Endothelial cell of umbilical vein (primary cell): ENCODE measurements at regions not wholly inside any gene's neighbourhood (a gene's known extent, or its start where the extent isn't known, plus 50 kb on each side); places are given as distances from the start of the nearest gene placed in this dataset.

Experiments used
- BruUV-seq: library from RNA; stranded (reverse); fragments of 400-500 nt; replicated peaks from 2 replicates; lab custom pipeline; 2021; lab: Mats Ljungman, UMichigan
- CTCF ChIA-PET: fragments of 300-600, 350-600 bp; sonication (Branson Sonifier 250); formaldehyde crosslinking; loops from one replicate; lab custom pipeline; 2021; ENCODE audit warnings: antibody characterized with exemption, inconsistent platforms; lab: Charles Lee
- POLR2A ChIA-PET: fragments of 300-600, 350-600 bp; sonication (Branson Sonifier 250); formaldehyde crosslinking; loops from one replicate; lab custom pipeline; 2021; ENCODE audit warnings: antibody characterized with exemption, inconsistent platforms; lab: Charles Lee
- DNase-seq: peaks from one replicate; pipeline ENCODE4 v3.0.0-alpha.2; 2011; ENCODE audit warnings: low read depth, low spot score
- FAIRE-seq: peaks from 2 replicates; lab custom pipeline; 2011; peaks lifted over from hg19 to GRCh38; lab: Jason Lieb, UNC
- H2AFZ ChIP-seq: 2 replicates; pipeline ENCODE4 v1.6.0; 2012; ENCODE audit warnings: low read depth, low read length, control low read depth, inconsistent platforms
- H3K27ac ChIP-seq: 2 replicates; pipeline ENCODE4 v1.5.1; 2011; ENCODE audit warnings: low read depth, mild to moderate bottlenecking, control low read depth, low read length, moderate library complexity; ENCODE audit not compliant: insufficient read depth
- H3K27me3 ChIP-seq, 2 experiments: 2 replicates each; pipeline versions ENCODE4 v1.6.0 to v1.6.1; 2011; ENCODE audit warnings: low read length in 2 of 2, mixed read lengths in 1 of 2; ENCODE audit not compliant: control insufficient read depth in 2 of 2, insufficient read depth in 2 of 2
- H3K36me3 ChIP-seq, 2 experiments: 2 replicates in 1 of 2; 3 replicates in 1 of 2; pipeline ENCODE4 v1.5.1; 2011; ENCODE audit warnings: low read length in 2 of 2, mild to moderate bottlenecking in 1 of 2, moderate library complexity in 1 of 2; ENCODE audit not compliant: control insufficient read depth in 2 of 2, insufficient read depth in 2 of 2; ENCODE audit errors: extremely low read depth in 1 of 2
- H3K4me1 ChIP-seq: 3 replicates; pipeline ENCODE4 v1.5.1; 2011; ENCODE audit warnings: mild to moderate bottlenecking, low read length; ENCODE audit not compliant: control insufficient read depth, insufficient read depth; ENCODE audit errors: extremely low read depth
- H3K4me2 ChIP-seq: 2 replicates; pipeline ENCODE4 v1.6.1; 2011; ENCODE audit warnings: low read length, control low read depth, mixed read lengths; ENCODE audit not compliant: insufficient read depth
- H3K4me3 ChIP-seq, 3 experiments: fragments of 200-600 bp in 1 of 3; sonication (generic), shearing (Covaris generic) in 1 of 3; replicated peaks in 1 of 3; 2 replicates each; pipeline ENCODE4 v1.5.1; 2011 to 2016; ENCODE audit warnings: control low read depth in 3 of 3, low read length in 3 of 3, mild to moderate bottlenecking in 2 of 3, inconsistent platforms in 1 of 3, low read depth in 1 of 3, moderate library complexity in 1 of 3; ENCODE audit not compliant: insufficient read depth in 1 of 3
- H3K79me2 ChIP-seq: 2 replicates; pipeline ENCODE4 v1.6.0; 2012; ENCODE audit warnings: low read length, inconsistent platforms; ENCODE audit not compliant: control insufficient read depth, insufficient read depth
- H3K9ac ChIP-seq: replicated peaks from 2 replicates; pipeline ENCODE3; 2011; ENCODE audit warnings: low read length, control low read depth; ENCODE audit not compliant: insufficient read depth; ENCODE audit errors: extremely low read depth
- H3K9me1 ChIP-seq: replicated peaks from 3 replicates; pipeline ENCODE4 v1.6.0; 2011; ENCODE audit warnings: mild to moderate bottlenecking, low read length; ENCODE audit not compliant: control insufficient read depth, insufficient read depth; ENCODE audit errors: extremely low read depth
- H3K9me3 ChIP-seq: replicated peaks from 2 replicates; pipeline ENCODE4 v1.5.1; 2012; ENCODE audit warnings: low read length, inconsistent platforms; ENCODE audit not compliant: control insufficient read depth, insufficient read depth
- H4K20me1 ChIP-seq: replicated peaks from 2 replicates; pipeline ENCODE3; 2011; ENCODE audit warnings: mild to moderate bottlenecking, low read length; ENCODE audit not compliant: control insufficient read depth, insufficient read depth; ENCODE audit errors: extremely low read depth
- EZH2 ChIP-seq: IDR thresholded peaks from 2 replicates; pipeline ENCODE4 v1.6.1; 2012; ENCODE audit warnings: borderline replicate concordance, low read depth, mild to moderate bottlenecking, moderate library complexity, low read length, inconsistent platforms; ENCODE audit not compliant: severe bottlenecking
- FOS ChIP-seq: IDR thresholded peaks from 2 replicates; pipeline ENCODE4 v1.6.1; 2011; ENCODE audit warnings: mild to moderate bottlenecking, low read length, moderate library complexity, borderline replicate concordance; ENCODE audit not compliant: insufficient read depth
- GATA2 ChIP-seq: IDR thresholded peaks from 2 replicates; pipeline ENCODE4 v1.7.0; 2011; ENCODE audit warnings: low read depth, mild to moderate bottlenecking, moderate library complexity, mixed read lengths, low read length; ENCODE audit not compliant: insufficient read length, insufficient read depth
- JUN ChIP-seq: IDR thresholded peaks from 2 replicates; pipeline ENCODE4 v1.6.1; 2011; ENCODE audit warnings: borderline replicate concordance, low read depth; ENCODE audit not compliant: insufficient read length, insufficient read depth
- MYC ChIP-seq: IDR thresholded peaks from one replicate; pipeline ENCODE4 v1.6.1; 2011; ENCODE audit warnings: mild to moderate bottlenecking, low read depth, low read length
- POLR2A ChIP-seq: IDR thresholded peaks from 2 replicates; pipeline ENCODE4 v1.6.1; 2012; ENCODE audit warnings: low read depth, mild to moderate bottlenecking, control low read depth, low read length
- POLR2AphosphoS5 ChIP-seq: IDR thresholded peaks from 2 replicates; pipeline ENCODE4 v1.6.1; 2012; ENCODE audit warnings: low read depth, mild to moderate bottlenecking, control low read depth, low read length, moderate library complexity; ENCODE audit not compliant: insufficient read depth
- dilution Hi-C: fragments of 300-500 bp; cut with MboI; formaldehyde crosslinking; loops from one replicate; pipeline ENCODE4 v1.15.0; 2019; ENCODE audit warnings: low sequenced_read_pairs; ENCODE audit not compliant: extremely low pct_ligation_motif_present
- intact Hi-C: fragments of 100-400 bp; cut with micrococcal nuclease; formaldehyde crosslinking; loops from one replicate; pipeline ENCODE4 v1.10.0; 2022
- TF ChIP-seq, protein P1 (sequence below): IDR thresholded peaks from 2 replicates; pipeline ENCODE4 v1.6.1; 2011; ENCODE audit not compliant: insufficient read depth, insufficient read length
- TF ChIP-seq, protein P2 (sequence below), 2 donors: IDR thresholded peaks; 1 replicate in 1 of 2; 2 replicates in 1 of 2; pipeline ENCODE4 v1.5.1; 2011; ENCODE audit warnings: low read length in 2 of 2, mild to moderate bottlenecking in 2 of 2, moderate library complexity in 2 of 2, control low read depth in 1 of 2, inconsistent platforms in 1 of 2, low read depth in 1 of 2; ENCODE audit not compliant: insufficient read depth in 1 of 2; ENCODE audit errors: extremely low read depth in 1 of 2

DNA sequence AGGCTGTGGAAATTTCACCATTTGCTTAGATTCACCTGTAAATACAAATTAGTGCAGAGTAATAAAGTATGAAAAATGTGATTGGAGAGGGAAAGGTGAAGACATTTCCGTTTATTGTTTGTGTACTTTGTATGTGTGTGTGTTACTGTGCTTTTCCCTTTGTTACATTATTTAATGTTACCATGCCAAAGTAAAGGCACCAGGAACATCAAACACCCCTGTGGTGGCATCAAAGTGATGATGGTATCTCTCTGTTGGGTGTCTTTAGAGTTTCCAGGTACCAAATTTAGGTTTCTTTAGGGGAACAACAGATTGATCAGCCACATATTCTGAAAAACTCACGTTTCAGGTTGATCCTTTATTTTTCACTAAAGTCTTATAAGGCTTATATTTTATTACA is 189.0 kb upstream of the FBXO33 start:
- no peaks in the 10 kb centered on the region for H3K9me1 ChIP-seq

More for the DNA sequence above, 189.0 kb upstream of the FBXO33 start:
- intact Hi-C loops (no loop called here), dilution Hi-C loops (no loop called here)
- no peaks in the 10 kb centered on the region for H3K36me3 ChIP-seq
- no peak overlapping the region for H3K27ac ChIP-seq
- no peak for FAIRE-seq
- no TSS peak for BruUV-seq
- peaks cover 2% of the 10 kb centered on the region for H3K9me3 ChIP-seq
- H3K27me3 ChIP-seq: no peaks in the 10 kb centered on the region
- H3K79me2 ChIP-seq: no peaks in the 10 kb centered on the region
- no peak for TF ChIP-seq MYC
- TF ChIP-seq, protein P1, sequence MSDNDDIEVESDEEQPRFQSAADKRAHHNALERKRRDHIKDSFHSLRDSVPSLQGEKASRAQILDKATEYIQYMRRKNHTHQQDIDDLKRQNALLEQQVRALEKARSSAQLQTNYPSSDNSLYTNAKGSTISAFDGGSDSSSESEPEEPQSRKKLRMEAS: no peak
- no peak for TF ChIP-seq JUN
- no peak for TF ChIP-seq GATA2
- no peak for TF ChIP-seq POLR2A
- TF ChIP-seq, protein P2, sequence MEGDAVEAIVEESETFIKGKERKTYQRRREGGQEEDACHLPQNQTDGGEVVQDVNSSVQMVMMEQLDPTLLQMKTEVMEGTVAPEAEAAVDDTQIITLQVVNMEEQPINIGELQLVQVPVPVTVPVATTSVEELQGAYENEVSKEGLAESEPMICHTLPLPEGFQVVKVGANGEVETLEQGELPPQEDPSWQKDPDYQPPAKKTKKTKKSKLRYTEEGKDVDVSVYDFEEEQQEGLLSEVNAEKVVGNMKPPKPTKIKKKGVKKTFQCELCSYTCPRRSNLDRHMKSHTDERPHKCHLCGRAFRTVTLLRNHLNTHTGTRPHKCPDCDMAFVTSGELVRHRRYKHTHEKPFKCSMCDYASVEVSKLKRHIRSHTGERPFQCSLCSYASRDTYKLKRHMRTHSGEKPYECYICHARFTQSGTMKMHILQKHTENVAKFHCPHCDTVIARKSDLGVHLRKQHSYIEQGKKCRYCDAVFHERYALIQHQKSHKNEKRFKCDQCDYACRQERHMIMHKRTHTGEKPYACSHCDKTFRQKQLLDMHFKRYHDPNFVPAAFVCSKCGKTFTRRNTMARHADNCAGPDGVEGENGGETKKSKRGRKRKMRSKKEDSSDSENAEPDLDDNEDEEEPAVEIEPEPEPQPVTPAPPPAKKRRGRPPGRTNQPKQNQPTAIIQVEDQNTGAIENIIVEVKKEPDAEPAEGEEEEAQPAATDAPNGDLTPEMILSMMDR (IDR thresholded peaks at IDR 0.05; ENCODE audit: extremely low read depth in 1 of 2, insufficient read depth in 1 of 2, low read depth in 1 of 2, low read length in 2 of 2): no peak
- no peak for TF ChIP-seq EZH2
- no peak for TF ChIP-seq FOS
- TF ChIP-seq POLR2AphosphoS5: no peak
- H3K9ac ChIP-seq: no peak overlapping the region
- CTCF ChIA-PET: no interaction called here
- H3K4me1 ChIP-seq: no peaks in the 10 kb centered on the region
- H3K4me2 ChIP-seq: no peak overlapping the region
- H2AFZ ChIP-seq: no peak overlapping the region
- no peaks in the 10 kb centered on the region for H4K20me1 ChIP-seq
- no peak overlapping the region for H3K4me3 ChIP-seq
- POLR2A ChIA-PET: no interaction called here
- DNase-seq: no peak
